Stomach (tissue), 8 donors: ENCODE measurements at regions not wholly inside any gene's neighbourhood (a gene's known extent, or its start where the extent isn't known, plus 50 kb on each side); places are given as distances from the start of the nearest gene placed in this dataset.

ENCODE experiments used
- DNase-seq, 2 donors: peaks; one replicate each; pipeline versions ENCODE4 v3.0.0 to v3.0.0-alpha.2; 2013 to 2019
- H3K27ac ChIP-seq, 5 donors: fragments of 200-600 bp in 4 of 5; sonication (generic) in 4 of 5; one replicate each; pipeline ENCODE4 v1.5.1; 2013 to 2019; ENCODE audit warnings: mild to moderate bottlenecking in 1 of 5, moderate library complexity in 1 of 5
- H3K27me3 ChIP-seq, 3 donors: fragments of 200-600 bp; sonication (generic); one replicate each; pipeline ENCODE4 v1.5.1; 2017 to 2019; ENCODE audit warnings: mixed run types in 1 of 3
- H3K36me3 ChIP-seq, 4 donors: fragments of 200-600 bp; sonication (generic); 1 replicate in 3 of 4; 2 replicates in 1 of 4; pipeline ENCODE4 v1.5.1; 2016 to 2019
- H3K4me1 ChIP-seq, 4 donors: fragments of 200-600 bp; sonication (generic); one replicate each; pipeline ENCODE4 v1.5.1; 2016 to 2019
- H3K4me3 ChIP-seq, 4 donors: fragments of 200-600 bp; sonication (generic) in 3 of 4; one replicate each; pipeline ENCODE4 v1.5.1; 2016 to 2019; ENCODE audit warnings: mild to moderate bottlenecking in 1 of 4
- H3K9me3 ChIP-seq, 4 donors: fragments of 200-600 bp; sonication (generic); one replicate each; pipeline ENCODE4 v1.5.1; 2016 to 2019
- EP300 ChIP-seq: sonication (generic); formaldehyde crosslinking; IDR thresholded peaks from one replicate; pipeline ENCODE4 v1.6.1; 2017; ENCODE audit warnings: antibody characterized with exemption
- POLR2A ChIP-seq, 4 donors: fragments of 450-650 bp; IDR thresholded peaks; one replicate each; pipeline ENCODE4 v1.6.1; 2016; ENCODE audit warnings: antibody characterized with exemption in 4 of 4, control low read depth in 2 of 4, mild to moderate bottlenecking in 1 of 4, moderate library complexity in 1 of 4
- POLR2AphosphoS5 ChIP-seq, 3 donors: sonication (generic); formaldehyde crosslinking; IDR thresholded peaks; one replicate each; pipeline ENCODE4 v1.6.1; 2016; ENCODE audit warnings: antibody characterized with exemption in 3 of 3
- WGBS, 5 donors: extraction: QIAGEN DNeasy Blood & Tissue Kit in 3 of 5; methylation state at CpG; one replicate each; pipeline versions ENCODE4 v1.1.5 to v1.1.7; 2013 to 2018; 5-methylcytosine and 5-hydroxymethylcytosine counted together
- intact Hi-C: fragments of 100-400 bp; cut with DNase I; formaldehyde crosslinking; loops from one replicate; pipeline ENCODE4 v1.15.1; 2023; ENCODE audit warnings: low total_unique reads
- TF ChIP-seq, protein P1 (sequence below), 7 experiments: fragments of 450-650 bp in 4 of 7; fragments of 200-600 bp in 3 of 7; sonication (generic) in 3 of 7; IDR thresholded peaks; one replicate each; pipeline ENCODE4 v1.5.1; 2016 to 2019; ENCODE audit warnings: antibody characterized with exemption in 7 of 7, control low read depth in 2 of 7, mild to moderate bottlenecking in 1 of 7
- donor health status: healthy with polysubstance abuse.
- donor health status: Bipolar disorder and iron deficiency.
- donor health status: healthy.

GRCh38 chr3:83802801-83803200 is 1156.0 kb upstream of the CADM2 start:
- 81 to 87% (median 84%) methylated on average over 2 of the region's 2 CpGs for WGBS, 5 donors

GRCh38 chr3:83807511-83807910 is 1151.3 kb upstream of the CADM2 start:
- Histone ChIP-seq H3K9me3 (peaks cover 0 to 16% (median 5%) of the 10 kb centered on the region in 4 donors), H3K27ac (no peak overlapping the region), H3K27me3 (no peaks in the 10 kb centered on the region), H3K4me1 (no peaks in the 10 kb centered on the region), H3K36me3 (no peaks in the 10 kb centered on the region), H3K4me3 (no peak overlapping the region)
- WGBS, 5 donors, result 72 to 82% (median 79%) methylated on average over 3 of the region's 3 CpGs
- intact Hi-C loops, result no loop called here
- TF ChIP-seq, protein P1, sequence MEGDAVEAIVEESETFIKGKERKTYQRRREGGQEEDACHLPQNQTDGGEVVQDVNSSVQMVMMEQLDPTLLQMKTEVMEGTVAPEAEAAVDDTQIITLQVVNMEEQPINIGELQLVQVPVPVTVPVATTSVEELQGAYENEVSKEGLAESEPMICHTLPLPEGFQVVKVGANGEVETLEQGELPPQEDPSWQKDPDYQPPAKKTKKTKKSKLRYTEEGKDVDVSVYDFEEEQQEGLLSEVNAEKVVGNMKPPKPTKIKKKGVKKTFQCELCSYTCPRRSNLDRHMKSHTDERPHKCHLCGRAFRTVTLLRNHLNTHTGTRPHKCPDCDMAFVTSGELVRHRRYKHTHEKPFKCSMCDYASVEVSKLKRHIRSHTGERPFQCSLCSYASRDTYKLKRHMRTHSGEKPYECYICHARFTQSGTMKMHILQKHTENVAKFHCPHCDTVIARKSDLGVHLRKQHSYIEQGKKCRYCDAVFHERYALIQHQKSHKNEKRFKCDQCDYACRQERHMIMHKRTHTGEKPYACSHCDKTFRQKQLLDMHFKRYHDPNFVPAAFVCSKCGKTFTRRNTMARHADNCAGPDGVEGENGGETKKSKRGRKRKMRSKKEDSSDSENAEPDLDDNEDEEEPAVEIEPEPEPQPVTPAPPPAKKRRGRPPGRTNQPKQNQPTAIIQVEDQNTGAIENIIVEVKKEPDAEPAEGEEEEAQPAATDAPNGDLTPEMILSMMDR (IDR thresholded peaks at IDR 0.05), result no peak
- TF ChIP-seq POLR2A (IDR thresholded peaks at IDR 0.05) (no peak), EP300 (no peak)
- peak in 1 of 2 donors; percentile 2 for DNase-seq

More at GRCh38 chr3:83802801-83803200, 1156.0 kb upstream of the CADM2 start:
- H3K4me3 ChIP-seq, result no peak overlapping the region
- no peak for DNase-seq
- no peaks in the 10 kb centered on the region for H3K27me3 ChIP-seq
- TF ChIP-seq POLR2AphosphoS5 (IDR thresholded peaks at IDR 0.05) (no peak), EP300 (no peak), POLR2A (IDR thresholded peaks at IDR 0.05) (no peak)
- TF ChIP-seq, protein P1 (IDR thresholded peaks at IDR 0.05), result no peak
- H3K9me3 ChIP-seq, result no peaks in the 10 kb centered on the region
- H3K27ac ChIP-seq, result no peak overlapping the region
- no peaks in the 10 kb centered on the region for H3K4me1 ChIP-seq
- intact Hi-C loops, result no loop called here
- no peaks in the 10 kb centered on the region for H3K36me3 ChIP-seq

DNA sequence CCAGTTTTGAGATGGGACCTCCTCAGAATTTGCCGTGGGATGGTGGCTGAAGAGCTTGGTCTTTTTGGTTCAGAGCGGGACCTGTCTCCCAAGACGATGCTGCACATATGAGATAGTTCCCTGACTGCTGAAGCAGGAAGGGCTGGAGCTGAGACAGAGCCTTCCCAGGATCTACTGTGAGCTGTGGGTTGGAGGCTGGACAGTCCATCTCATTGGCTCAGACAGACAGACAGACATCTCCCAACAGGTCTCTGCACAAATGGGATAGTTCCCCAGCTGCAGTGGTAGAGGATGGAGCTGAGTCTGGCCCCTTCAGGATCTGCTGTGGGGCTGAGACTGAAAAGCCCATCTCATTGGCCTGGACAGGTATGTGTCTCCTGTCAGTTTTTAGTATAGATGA is 1145.6 kb upstream of the CADM2 start:
- TF ChIP-seq POLR2AphosphoS5 (IDR thresholded peaks at IDR 0.05) (no peak), POLR2A (IDR thresholded peaks at IDR 0.05) (no peak), EP300 (no peak)
- TF ChIP-seq, protein P1 (IDR thresholded peaks at IDR 0.05), result no peak
- H3K4me1 ChIP-seq, result no peaks in the 10 kb centered on the region
- no peak overlapping the region for H3K27ac ChIP-seq
- peaks cover 0 to 30% (median 9%) of the 10 kb centered on the region in 4 donors for H3K9me3 ChIP-seq
- 85 to 94% (median 92%) methylated on average over 3 of the region's 3 CpGs for WGBS, 5 donors
- intact Hi-C loops, result no loop called here
- H3K4me3 ChIP-seq, result no peak overlapping the region
- DNase-seq, result no peak
- H3K27me3 ChIP-seq, result no peaks in the 10 kb centered on the region
- H3K36me3 ChIP-seq, result no peaks in the 10 kb centered on the region

DNA sequence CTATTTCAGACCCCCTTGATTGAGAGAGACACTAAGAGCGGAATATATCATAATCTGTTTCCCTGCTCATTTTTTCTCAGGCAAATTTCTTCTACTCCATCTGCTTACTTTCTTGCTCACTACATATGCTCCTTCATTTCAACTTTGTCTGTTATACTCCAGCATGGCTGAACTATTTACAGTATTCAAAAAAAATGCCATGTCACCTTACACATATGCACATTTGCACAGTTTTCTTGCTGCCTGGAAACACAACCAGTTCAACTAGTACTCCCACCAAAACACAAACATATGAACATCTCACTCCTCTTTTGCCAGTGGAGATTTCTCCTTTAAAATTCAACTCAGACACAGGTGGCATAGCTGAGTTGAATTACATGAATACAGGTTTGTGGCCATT is 1142.1 kb upstream of the CADM2 start:
- Histone ChIP-seq H3K9me3 (peaks cover 0 to 19% (median 4%) of the 10 kb centered on the region in 4 donors), H3K27me3 (no peaks in the 10 kb centered on the region), H3K27ac (no peak overlapping the region), H3K4me1 (no peaks in the 10 kb centered on the region), H3K36me3 (no peaks in the 10 kb centered on the region), H3K4me3 (no peak overlapping the region)
- DNase-seq, result no peak
- WGBS, 5 donors, result 88 to 100% (median 92%) methylated on average over 1 of the region's 1 CpG
- intact Hi-C loops, result no loop called here
- TF ChIP-seq, protein P1 (IDR thresholded peaks at IDR 0.05), result no peak
- TF ChIP-seq POLR2AphosphoS5 (IDR thresholded peaks at IDR 0.05), result no peak
